HT-29 (cell line): ENCODE measurements at regions not wholly inside any gene's neighbourhood (a gene's known extent, or its start where the extent isn't known, plus 50 kb on each side); places are given as distances from the start of the nearest gene placed in this dataset.

Experiments used
- DNase-seq: peaks from one replicate; pipeline ENCODE4 v3.0.0-alpha.2; 2015; ENCODE audit warnings: low spot score

DNA sequence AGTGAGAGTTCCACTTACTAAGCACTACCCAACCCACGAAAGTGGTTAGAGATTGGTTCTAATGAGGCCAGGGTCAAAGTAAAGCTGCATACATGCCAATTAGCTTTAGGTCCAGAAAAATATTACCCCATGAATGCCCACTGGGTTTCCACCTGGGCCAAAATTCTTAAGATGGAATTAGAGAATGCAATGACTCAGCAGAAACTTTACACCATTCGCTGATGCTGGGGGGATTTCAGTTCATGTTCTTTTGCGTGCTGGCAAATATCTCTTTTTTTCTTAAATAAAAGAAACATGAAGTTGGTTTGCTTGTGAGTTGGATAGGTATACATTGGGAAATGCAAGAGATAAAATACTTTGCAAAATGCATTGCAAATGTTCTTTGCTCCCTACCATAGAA lies 715.3 kb upstream of the MIR17HG start:
- no peak for DNase-seq

DNA sequence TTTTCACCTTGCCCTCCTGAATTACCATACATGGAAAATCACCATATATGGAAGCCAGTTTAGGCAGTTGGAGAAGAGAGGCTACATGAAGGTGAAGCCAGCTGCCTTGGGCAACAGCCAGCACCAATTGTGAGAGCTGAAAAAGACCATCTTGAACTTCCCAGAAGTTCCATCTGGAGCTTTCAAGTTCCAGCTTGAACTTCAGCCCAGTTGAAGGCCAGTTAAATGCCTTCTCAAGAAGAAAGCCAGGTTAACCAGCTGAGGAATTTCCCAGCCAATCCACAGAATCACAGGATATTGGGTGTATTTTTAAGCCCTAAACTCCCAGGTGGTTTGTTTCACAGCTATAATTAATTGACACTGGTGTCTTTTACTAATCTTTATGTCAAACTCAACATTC lies 713.6 kb upstream of the MIR17HG start:
- no peak for DNase-seq

DNA sequence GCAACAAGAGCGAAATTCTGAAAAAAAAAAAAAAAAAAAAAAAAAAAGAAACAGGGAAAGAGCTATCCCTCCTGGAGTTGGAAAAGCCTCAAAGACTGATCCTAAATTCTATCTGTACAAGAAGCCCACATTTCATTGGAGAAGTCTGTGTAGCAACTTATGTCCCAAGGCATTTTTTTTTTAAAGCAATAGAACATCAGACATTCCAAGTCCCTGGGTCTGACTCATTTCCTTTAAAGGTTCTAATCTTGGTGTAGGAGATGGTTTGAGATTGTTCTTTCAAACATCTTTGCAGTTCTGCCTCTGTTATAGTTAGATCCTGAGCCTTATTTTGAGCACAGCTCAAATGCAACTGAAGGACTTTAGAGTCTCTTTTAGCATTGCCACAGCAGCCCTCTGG lies 706.5 kb upstream of the MIR17HG start:
- no peak for DNase-seq

DNA sequence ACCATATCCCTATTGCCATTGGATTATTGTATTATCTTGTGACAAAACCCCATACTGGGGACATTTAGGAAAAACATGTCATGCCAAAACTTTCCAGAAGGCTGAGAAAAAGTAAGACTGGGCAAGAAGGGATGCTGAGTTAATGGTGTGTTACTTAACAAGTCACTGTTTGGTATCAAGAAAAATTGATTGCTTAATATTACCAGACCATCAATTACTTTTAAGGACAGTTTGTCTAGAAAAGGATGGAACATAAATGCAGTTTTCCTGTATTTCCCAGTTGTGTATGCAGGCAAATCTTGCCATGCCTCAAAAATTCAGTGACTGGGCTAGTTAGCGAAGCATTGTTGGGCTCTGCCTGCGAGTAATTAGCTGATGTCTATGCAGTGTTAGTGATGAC lies 705.6 kb upstream of the MIR17HG start:
- DNase-seq = no peak

DNA sequence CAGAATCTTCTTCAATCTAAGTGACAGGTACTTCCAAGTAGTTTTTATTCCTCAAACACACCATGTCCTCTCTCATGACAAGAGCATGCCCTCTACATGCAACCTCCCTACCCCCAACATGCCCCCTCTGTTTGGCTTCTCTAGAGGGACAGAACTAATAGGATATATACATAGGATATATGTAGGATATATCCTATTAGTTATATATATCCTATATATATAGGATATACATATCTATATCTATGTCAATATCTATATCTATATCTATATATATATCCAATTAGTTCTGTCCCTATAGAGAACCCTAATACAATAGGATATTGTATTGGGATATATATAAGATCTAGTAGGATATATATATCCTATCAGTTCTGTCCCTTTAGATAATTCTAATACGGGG lies 701.9 kb upstream of the MIR17HG start:
- no peak for DNase-seq

DNA sequence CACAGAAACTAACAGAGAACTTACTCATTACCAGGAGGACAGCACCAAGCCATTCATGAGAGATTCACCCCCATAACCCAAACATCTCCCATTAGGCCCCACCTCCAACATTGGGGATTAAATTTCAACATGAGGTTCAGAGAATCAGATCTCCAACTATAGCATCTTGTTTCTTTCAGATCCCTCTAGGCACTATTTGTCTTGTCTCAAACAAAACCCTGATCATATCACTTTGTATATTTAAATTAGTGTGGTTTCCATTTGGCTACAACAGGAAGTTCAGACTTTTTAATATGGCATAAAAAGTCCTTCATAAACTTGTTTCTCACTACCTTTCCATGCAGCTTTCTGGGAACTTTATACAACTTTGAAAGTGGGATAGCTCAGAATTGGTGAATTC lies 699.0 kb upstream of the MIR17HG start:
- no peak for DNase-seq

DNA sequence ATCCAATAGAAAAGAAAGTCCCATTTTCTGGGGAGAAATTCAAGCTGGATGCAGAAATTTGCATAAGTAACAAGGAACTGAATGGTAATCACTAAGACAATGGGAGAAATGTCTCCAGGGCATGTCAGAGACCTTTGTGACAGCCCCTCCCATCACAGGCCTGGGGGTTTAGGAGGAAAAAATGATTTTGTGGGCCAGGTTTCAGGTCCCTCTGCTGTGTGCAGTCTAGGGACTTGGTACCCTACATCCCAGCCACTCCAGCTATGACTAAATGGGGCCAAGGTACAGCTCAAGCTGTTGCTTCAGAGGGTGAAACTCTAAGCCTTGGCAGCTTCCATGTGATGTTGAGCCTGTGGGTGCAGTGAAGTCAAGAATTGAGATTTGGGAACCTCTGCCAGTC lies 695.5 kb upstream of the MIR17HG start:
- DNase-seq = no peak

DNA sequence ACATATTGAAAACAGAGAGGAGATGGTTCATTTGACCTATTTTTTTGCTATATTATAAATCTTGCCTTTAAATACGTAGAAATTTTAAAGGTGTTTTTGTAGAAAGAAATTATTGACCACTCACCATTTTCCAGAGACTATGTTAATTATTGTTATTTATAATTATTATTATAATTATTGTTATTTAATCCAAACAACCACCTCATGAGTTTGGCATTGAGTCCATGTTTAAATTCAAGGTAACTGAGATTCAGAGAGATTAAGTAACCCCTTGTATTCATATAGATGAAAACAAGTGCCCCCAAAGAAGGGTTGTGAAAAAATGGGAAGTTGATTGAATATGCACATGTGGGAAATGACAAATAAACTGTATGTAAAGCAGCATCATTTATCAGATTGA lies 692.5 kb upstream of the MIR17HG start:
- no peak for DNase-seq

DNA sequence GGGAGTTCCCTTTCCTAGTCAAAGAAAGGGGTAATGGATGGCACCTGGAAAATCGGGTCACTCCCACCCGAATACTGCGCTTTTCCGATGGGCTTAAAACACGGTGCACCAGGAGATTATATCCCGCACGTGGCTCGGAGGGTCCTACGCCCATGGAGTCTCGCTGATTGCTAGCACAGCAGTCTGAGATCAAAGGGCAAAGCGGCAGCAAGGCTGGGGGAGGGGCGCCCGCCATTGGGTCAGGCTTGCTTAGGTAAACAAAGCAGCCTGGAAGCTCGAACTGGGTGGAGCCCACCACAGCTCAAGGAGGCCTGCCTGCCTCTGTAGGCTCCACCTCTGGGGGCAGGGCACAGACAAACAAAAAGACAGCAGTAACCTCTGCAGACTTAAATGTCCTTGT lies 683.3 kb upstream of the MIR17HG start:
- peak; percentile 7 for DNase-seq

DNA sequence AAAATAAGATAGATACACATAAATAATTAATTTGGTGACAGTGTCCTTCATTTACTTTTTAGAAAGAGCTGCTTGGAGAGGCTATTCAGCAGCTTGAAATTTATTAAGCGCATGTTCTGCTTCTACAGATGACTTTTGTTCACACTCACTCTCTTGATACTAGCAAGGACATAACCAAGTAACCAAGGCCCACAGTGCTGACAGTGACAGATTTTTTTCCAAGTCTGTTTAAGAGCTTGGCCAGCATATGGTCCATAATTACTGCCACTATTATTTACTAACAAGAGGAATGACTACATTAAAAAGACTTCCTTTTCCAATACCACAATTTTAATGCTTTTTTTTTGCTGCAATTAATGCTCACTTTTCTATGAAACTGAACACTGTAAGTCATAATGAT lies 673.7 kb upstream of the MIR17HG start:
- DNase-seq = no peak

DNA sequence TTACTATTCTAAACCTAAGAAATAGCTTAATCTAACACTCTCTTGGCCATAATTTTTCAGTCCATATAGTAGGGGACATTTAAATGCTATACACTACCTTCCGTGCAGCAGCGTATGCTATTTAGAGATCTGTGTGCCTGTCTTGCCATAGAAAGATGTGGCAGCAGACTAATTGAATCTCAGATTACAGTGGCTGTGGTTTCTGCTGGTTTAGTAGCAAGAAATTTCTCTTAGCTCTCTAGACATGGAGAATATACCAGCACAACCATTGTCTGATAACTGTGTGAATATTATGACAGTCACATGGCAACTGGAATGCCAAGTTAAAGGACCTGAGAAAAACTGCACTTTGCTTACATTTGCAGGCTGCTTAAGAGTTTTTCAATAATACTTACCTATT lies 672.4 kb upstream of the MIR17HG start:
- no peak for DNase-seq

DNA sequence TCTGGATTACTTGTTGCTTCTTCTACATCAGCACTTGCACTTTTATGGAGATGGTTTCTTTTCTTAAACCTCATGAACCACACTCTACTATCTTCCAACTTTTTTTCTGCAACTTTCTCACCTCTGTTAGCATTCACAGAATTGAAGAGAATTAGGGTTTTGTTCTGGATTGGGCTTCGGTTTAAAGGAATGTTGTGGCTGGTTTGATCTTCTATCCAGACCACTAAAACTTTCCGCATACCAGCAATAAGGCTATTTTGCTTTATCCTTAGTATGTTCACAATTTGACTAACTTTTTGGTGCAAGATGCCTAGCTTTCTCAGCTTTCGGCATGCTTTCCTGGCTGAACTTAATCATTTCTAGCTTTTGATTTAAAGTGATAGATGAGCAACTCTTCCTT lies 666.7 kb upstream of the MIR17HG start:
- no peak for DNase-seq

DNA sequence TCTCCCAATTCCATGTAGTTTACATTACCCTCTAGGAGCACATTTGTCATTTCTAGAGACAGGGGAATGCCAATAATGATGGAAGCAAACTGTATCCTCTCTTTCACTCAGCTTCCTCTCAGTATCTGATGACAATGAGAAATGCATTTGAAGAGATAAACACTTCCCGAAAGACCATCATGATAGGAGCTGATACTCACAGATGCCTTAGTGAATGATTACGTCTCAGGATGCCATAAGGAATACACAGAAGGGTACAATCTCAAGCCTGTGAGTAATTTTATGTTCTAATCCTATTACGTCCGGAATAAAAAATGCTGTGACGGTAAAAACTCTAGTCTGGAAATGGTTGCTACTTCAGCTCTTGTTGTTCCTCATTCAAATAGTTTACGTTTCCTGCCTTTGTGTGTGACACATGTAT lies 663.8 kb upstream of the MIR17HG start:
- DNase-seq = no peak

DNA sequence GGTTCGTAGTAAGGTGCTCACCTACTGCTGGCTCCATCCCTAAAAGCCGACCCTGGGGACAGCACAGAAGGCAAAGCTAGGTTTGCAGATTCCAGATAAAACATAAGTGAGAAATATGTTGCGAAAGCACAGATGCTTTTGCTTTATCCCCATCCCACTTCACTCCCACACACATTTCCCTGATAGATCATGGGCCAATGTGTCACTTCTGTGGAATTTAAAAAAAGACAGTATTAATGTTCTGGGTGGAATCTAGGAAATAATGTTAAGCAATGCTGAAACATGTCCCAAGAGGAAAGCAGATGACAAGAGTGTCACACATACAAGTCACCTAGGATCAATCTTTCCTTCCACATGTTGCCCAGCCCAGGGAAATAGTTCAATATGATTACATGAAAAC lies 661.0 kb upstream of the MIR17HG start:
- DNase-seq = no peak

DNA sequence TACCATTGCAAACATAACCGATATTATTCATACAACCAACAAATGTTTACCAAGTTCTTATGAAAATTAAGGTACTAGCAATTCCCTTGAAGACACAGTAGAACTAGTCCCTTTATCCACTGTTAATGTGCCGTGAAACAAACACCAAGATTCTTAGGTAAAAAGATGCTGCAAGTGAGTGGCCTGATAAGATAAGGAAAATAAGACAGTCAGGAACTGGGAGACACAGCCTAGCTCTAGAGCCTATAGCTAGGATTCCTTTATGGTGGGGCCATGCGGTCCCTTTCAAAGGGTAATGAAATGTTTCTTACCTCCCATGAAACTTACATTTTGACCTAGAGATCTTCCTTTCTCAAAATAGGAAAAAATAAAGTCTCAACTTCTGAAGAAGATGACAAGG lies 658.4 kb upstream of the MIR17HG start:
- no peak for DNase-seq

DNA sequence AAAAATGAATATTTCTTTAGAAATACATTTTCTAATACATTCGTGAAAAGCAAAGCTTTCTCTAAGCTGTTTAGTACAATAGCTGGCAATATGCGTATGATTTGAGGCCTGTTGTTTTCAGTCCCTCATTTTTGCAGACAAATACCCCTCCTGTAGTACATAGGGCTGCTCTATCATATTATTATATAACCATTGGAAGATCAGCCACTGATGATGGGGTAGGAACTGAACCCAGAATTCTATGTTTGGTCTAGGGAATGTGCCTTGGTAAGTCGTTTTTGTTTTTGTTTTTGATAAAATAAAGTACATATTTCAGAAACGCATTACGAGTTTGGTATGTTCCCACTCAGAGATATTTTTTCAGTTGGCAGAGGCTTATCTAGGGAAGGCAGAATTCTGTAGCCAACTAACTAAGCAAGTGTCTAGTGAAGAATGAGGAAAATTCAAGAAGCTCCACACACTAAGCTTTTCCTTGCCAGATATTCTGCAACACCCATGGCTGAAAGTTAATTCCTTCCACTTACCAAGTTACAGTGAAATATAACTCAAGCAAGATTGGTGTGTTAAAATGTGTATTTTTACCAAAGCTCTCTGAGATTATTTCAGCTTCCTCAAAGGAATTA lies 656.9 kb upstream of the MIR17HG start:
- DNase-seq = no peak

DNA sequence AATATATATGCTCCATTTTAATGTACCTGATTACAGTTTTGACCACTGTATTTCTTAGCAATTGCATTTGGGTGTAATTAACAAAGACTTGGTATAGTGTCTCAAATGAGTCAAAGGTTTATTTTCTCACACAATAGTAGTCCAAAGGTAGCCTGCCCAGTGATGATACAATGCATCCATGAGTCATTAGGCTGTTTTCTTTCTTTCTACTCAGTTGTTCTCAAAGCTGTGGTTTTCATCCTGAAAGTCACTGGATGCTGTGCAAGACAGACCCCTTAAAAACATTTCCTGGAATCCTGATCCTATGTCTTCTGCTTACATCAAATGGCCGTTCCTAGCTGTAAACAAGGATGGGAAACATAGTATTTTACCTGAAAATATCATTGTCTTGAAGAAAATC lies 651.2 kb upstream of the MIR17HG start:
- peak; percentile 39 for DNase-seq

DNA sequence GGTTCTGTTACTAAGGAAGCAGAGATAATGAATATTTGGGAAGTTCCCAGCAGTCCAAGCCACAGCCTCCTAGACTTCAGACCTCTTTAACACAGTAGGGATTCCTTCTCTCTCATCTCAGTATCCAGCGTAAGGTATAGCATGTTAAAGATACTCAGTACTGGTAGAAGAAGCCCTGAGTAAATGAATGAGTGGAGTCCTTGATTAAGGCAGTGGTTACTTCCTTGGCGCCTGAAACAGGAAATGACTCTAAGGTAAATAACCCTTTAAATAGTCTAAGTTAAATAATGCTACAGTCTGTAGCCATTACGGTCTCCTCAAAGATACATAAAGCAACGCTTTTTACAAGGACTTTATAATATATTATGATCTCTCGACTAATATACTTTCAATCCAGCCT lies 650.8 kb upstream of the MIR17HG start:
- DNase-seq = peak; percentile 48

DNA sequence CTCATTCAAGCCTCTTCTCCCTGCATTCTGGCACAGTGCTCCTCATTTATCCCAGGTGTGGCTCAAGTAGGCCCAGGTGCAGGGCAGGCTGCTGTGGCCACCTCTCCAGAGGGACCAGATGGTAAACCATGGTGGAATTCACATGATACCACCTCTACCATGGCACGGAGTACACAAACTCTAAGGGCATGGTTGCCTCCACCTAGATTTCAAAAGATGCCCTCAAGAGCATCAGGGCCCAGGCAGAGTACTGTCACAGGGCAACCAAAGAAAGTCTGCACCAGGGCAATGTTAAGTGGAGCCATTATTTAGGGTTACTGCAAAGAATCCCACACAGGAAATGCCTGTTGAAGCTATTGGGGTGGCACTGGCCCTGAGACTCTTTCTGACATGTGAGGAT lies 647.1 kb upstream of the MIR17HG start:
- no peak for DNase-seq

DNA sequence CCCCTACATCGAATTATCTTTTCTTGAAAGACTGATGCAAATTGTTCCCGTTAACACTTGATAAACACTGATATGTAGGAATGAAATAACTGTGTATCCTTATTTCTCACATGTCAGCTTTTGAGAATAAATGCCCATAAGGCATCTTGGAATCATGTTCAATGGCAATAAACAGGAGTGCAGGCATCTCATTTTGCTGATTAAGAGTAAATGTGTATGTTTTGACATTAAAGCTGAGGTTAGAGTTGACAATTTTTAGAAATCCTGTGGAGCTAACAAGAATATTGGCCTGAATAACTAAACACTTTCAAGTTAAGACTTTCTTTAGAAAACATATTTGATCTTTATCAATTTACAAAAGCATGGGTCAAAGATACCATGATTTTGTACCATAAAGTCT lies 646.2 kb upstream of the MIR17HG start:
- no peak for DNase-seq

DNA sequence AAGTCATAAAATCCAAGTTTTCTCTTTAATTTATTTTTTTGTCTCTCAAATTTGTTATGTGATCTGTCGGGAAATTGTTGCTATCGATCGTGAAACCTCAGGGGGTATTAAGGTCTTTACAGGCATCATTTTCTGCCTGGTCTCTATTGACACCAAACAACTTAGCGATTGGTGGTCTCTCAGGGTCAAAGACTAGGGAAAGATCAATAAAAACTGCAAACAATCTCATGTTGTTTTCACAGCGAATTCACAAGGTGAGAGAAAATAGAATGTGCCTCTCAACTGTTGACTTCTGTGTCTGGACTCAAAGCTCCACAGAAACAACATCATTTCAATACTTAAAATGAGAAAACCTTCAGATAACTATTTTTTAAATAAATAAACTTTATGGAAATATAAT lies 645.4 kb upstream of the MIR17HG start:
- no peak for DNase-seq

DNA sequence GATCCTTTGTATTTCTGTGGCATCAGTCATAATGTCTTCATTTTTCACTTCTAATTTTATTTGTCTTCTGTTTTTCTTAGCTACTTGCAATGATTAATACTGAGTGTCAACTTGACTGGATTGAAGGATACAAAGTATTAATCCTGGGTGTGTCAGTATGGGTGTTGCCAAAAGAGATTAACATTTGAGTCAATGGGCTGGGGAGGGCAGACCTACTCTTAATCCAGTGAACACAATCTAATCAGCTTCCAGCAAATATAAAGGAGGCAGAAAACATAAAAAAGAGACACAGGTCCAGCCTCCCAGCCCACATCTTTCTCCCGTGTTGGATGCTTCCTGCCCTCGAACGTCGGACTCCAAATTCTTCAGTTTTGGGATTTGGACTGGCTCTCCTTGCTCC lies 640.9 kb upstream of the MIR17HG start:
- DNase-seq = no peak

DNA sequence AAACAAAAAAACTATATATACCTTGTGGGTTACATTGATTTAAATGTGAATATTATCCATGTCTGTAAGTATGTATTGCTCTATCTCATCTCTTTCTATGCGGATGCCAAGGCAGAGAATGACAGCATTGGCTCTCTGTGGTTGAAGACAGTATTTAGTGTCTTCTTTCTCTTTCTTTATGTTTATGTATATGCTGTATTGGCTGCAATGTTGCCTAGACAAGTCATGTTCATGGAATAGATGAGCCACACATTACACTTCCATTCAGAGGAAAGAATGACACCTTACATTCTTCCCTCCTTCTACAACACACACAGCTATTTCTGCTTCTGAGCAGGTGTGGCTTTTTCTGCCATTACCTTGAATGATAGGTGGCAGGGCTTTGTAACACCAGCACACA lies 639.4 kb upstream of the MIR17HG start:
- DNase-seq = no peak

DNA sequence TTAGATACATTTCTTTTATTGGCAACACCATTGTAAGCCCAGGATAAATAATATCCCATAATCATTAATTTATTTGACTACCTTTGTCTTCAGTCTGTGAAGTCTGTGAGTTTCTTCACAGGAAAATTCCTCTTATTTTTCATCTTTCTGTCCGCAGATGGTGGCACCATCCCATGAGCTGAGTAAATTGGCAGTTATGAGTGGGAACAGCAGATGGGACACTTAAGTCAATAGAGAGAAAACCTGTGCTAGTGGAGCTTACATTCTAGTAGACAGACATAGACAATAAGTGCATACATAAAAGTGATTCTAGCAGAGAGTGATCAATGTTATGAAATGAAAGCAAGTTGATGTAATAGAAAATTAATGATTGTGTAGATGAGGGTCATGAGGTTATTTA lies 638.2 kb upstream of the MIR17HG start:
- no peak for DNase-seq
